Natural killer cell (primary cell): ENCODE measurements at regions not wholly inside any gene's neighbourhood (a gene's known extent, or its start where the extent isn't known, plus 50 kb on each side); places are given as distances from the start of the nearest gene placed in this dataset.

Source experiments
- ATAC-seq, 3 donors: fragments of 150-1000 bp in 2 of 3; fragments of 200-7000 bp in 1 of 3; cut with Tn5 transposase; 1 replicate in 1 of 3; 2 replicates in 2 of 3; pipeline ENCODE4 v1.10.0; 2021; ENCODE audit warnings: mild to moderate bottlenecking in 2 of 3, moderate library complexity in 2 of 3
- DNase-seq, 2 donors: peaks; one replicate each; pipeline versions ENCODE4 v3.0.0 to v3.0.0-alpha.2; 2013 to 2021; ENCODE audit warnings: mixed read lengths in 1 of 2
- H3K27ac ChIP-seq: one replicate; pipeline ENCODE4 v1.5.1; 2013; ENCODE audit warnings: mild to moderate bottlenecking, low read length
- H3K27me3 ChIP-seq: one replicate; pipeline ENCODE4 v1.6.1; 2013; ENCODE audit warnings: low read length; ENCODE audit not compliant: control insufficient read depth, insufficient read depth
- H3K36me3 ChIP-seq: one replicate; pipeline ENCODE4 v1.6.1; 2013; ENCODE audit warnings: low read length; ENCODE audit not compliant: control insufficient read depth, insufficient read depth
- H3K4me1 ChIP-seq: one replicate; pipeline ENCODE4 v1.6.1; 2013; ENCODE audit warnings: low read length; ENCODE audit not compliant: control insufficient read depth, insufficient read depth
- H3K4me3 ChIP-seq: one replicate; pipeline ENCODE4 v1.5.1; 2013; ENCODE audit warnings: low read length
- H3K9me3 ChIP-seq: one replicate; pipeline ENCODE4 v1.6.1; 2013; ENCODE audit warnings: low read length; ENCODE audit not compliant: control insufficient read depth, insufficient read depth
- H3K27ac Mint-ChIP-seq, 2 donors: one replicate each; pipeline ENCODE4 v1.8.0; 2022; ENCODE audit warnings: mild to moderate bottlenecking in 2 of 2, mixed read lengths in 2 of 2, moderate library complexity in 1 of 2
- H3K27me3 Mint-ChIP-seq, 2 donors: one replicate each; pipeline ENCODE4 v1.8.0; 2022; ENCODE audit warnings: low read depth in 2 of 2, mixed read lengths in 2 of 2
- H3K36me3 Mint-ChIP-seq: one replicate; pipeline ENCODE4 v1.8.0; 2022; ENCODE audit warnings: mixed read lengths
- H3K4me1 Mint-ChIP-seq, 2 donors: one replicate each; pipeline ENCODE4 v1.8.0; 2022; ENCODE audit warnings: mixed read lengths in 2 of 2
- H3K4me3 Mint-ChIP-seq: one replicate; pipeline ENCODE4 v1.8.0; 2022; ENCODE audit warnings: mild to moderate bottlenecking, moderate library complexity, mixed read lengths
- H3K9me3 Mint-ChIP-seq, 2 donors: one replicate each; pipeline ENCODE4 v1.8.0; 2022; ENCODE audit warnings: mixed read lengths in 2 of 2
- whole genome bisulfite sequencing: methylation state at CpG from one replicate; pipeline ENCODE4 v1.1.7; 2013; ENCODE audit warnings: missing lambda C conversion rate; ENCODE audit not compliant: insufficient coverage; 5-methylcytosine and 5-hydroxymethylcytosine counted together
- intact Hi-C: fragments of 100-400 bp; cut with micrococcal nuclease; formaldehyde crosslinking; loops from one replicate; pipeline ENCODE4 v1.14.2; 2022
- TF ChIP-seq, protein P1 (sequence below): fragments of 200-600 bp; IDR thresholded peaks from one replicate; pipeline ENCODE4 v1.8.0; 2022; ENCODE audit warnings: antibody characterized with exemption

DNA sequence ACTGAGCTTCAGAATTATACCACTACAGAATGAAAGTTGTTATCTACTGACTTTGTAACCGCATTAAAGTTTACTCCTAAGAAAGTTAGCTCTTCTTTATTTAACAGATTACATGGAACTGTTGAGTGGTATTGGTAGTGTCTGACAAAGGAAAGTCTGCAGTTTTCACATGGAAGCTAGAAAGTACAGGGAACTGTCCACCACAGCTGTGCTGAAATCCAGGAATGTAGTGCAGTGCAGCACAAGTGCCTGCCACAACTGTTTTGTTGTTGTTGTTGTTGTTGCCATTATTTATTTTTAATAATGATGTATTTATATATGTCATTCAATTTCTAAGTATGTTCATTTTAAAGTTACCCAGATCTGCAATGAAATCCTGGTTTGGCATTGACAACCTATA is 464.9 kb downstream of the TBC1D32 start:
- Mint-ChIP-seq H3K4me1 (no peaks in the 10 kb centered on the region), H3K36me3 (no peaks in the 10 kb centered on the region), H3K4me3 (no peak overlapping the region), H3K27me3 (no peaks in the 10 kb centered on the region), H3K27ac (no peak overlapping the region), H3K9me3 (peaks cover 6 to 7% of the 10 kb centered on the region in 2 donors)
- Histone ChIP-seq H3K4me3 (no peak overlapping the region), H3K36me3 (no peaks in the 10 kb centered on the region), H3K27ac (no peak overlapping the region), H3K27me3 (no peaks in the 10 kb centered on the region), H3K4me1 (no peaks in the 10 kb centered on the region), H3K9me3 (peaks cover 20% of the 10 kb centered on the region)
- intact Hi-C loops = no loop called here
- TF ChIP-seq, protein P1, sequence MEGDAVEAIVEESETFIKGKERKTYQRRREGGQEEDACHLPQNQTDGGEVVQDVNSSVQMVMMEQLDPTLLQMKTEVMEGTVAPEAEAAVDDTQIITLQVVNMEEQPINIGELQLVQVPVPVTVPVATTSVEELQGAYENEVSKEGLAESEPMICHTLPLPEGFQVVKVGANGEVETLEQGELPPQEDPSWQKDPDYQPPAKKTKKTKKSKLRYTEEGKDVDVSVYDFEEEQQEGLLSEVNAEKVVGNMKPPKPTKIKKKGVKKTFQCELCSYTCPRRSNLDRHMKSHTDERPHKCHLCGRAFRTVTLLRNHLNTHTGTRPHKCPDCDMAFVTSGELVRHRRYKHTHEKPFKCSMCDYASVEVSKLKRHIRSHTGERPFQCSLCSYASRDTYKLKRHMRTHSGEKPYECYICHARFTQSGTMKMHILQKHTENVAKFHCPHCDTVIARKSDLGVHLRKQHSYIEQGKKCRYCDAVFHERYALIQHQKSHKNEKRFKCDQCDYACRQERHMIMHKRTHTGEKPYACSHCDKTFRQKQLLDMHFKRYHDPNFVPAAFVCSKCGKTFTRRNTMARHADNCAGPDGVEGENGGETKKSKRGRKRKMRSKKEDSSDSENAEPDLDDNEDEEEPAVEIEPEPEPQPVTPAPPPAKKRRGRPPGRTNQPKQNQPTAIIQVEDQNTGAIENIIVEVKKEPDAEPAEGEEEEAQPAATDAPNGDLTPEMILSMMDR = no peak
- no CpG with 5 or more reads among the region's 1 CpG for WGBS
- DNase-seq (no peak), ATAC-seq (no peak)

DNA sequence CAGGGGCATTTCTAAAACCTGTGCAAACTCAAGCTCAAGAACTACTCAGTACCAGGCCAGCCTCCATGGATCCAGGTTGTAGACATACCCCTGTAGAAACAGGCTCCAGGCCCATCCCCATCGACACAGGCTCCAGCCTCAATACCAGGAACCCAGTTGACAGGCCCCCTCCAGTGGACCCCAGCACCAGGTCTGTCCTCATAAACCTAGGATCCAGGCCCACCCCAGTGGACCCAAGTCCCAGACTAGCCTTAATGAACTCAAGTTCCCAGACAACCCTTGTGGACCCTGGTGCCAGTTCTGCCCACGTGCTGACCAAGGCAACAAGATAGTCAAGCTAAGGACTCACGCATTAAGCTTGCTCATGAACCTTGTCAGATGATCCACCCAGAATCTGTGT is 476.9 kb downstream of the TBC1D32 start:
- Mint-ChIP-seq H3K4me3 (no peak overlapping the region), H3K27me3 (no peaks in the 10 kb centered on the region), H3K9me3 (peaks cover 15 to 23% of the 10 kb centered on the region in 2 donors), H3K36me3 (no peaks in the 10 kb centered on the region), H3K27ac (no peak overlapping the region), H3K4me1 (no peaks in the 10 kb centered on the region)
- Histone ChIP-seq H3K27ac (no peak overlapping the region), H3K36me3 (no peaks in the 10 kb centered on the region), H3K9me3 (peaks cover 9% of the 10 kb centered on the region), H3K27me3 (no peaks in the 10 kb centered on the region), H3K4me3 (no peak overlapping the region), H3K4me1 (no peaks in the 10 kb centered on the region)
- ATAC-seq (no peak), DNase-seq (no peak)
- intact Hi-C loops = no loop called here
- TF ChIP-seq, protein P1 = no peak
- 85% methylated on average over 3 of the region's 3 CpGs for WGBS

- no peaks in the 10 kb centered on the region for H3K27me3 ChIP-seq
- Mint-ChIP-seq H3K36me3 (no peaks in the 10 kb centered on the region), H3K4me1 (no peaks in the 10 kb centered on the region), H3K27ac (no peak overlapping the region), H3K27me3 (no peaks in the 10 kb centered on the region), H3K4me3 (no peak overlapping the region), H3K9me3 (peaks cover 14% of the 10 kb centered on the region in 2 donors)
- H3K4me3 ChIP-seq = no peak overlapping the region
- TF ChIP-seq, protein P1 = no peak
- H3K36me3 ChIP-seq = no peaks in the 10 kb centered on the region
- intact Hi-C loops = no loop called here
- peaks cover 12% of the 10 kb centered on the region for H3K9me3 ChIP-seq
- H3K27ac ChIP-seq = no peak overlapping the region
- ATAC-seq (no peak), DNase-seq (no peak)
- no peaks in the 10 kb centered on the region for H3K4me1 ChIP-seq
Observed at GRCh38 chr6:120854583-120854982, 479.7 kb downstream of the TBC1D32 start.

DNA sequence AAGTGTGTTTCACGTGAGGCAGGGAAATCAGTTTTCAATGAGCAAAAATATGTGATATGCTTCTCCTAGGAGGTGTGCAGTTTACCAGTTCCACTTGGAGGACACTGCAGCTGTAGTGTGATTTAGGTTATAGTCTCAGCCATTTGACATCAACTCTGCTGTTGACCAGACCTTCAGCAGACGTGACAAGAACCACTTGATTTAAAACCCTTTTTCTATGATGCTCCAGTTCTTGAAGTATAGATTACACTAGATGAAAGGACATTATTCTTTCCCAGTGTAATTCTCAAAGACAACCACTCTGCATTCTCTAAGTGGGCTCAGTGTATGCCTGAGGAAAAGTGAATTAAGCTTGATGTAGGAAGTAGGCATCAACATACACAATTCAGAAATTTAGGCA is 480.8 kb downstream of the TBC1D32 start:
- no peak overlapping the region for H3K27ac Mint-ChIP-seq
- intact Hi-C loops = no loop called here
- TF ChIP-seq, protein P1 = no peak
- Histone ChIP-seq H3K4me1 (no peaks in the 10 kb centered on the region), H3K36me3 (no peaks in the 10 kb centered on the region), H3K4me3 (no peak overlapping the region), H3K9me3 (peaks cover 12% of the 10 kb centered on the region), H3K27me3 (no peaks in the 10 kb centered on the region), H3K27ac (no peak overlapping the region)
- WGBS = 86% methylated on average over 2 of the region's 2 CpGs
- H3K36me3 Mint-ChIP-seq = no peaks in the 10 kb centered on the region
- ATAC-seq (no peak), DNase-seq (no peak)
- H3K27me3 Mint-ChIP-seq = no peaks in the 10 kb centered on the region
- peaks cover 13% of the 10 kb centered on the region in 2 donors for H3K9me3 Mint-ChIP-seq
- H3K4me1 Mint-ChIP-seq = no peaks in the 10 kb centered on the region
- no peak overlapping the region for H3K4me3 Mint-ChIP-seq
